ENCODE measurements at regions not wholly inside any gene's neighbourhood (a gene's known extent, or its start where the extent isn't known, plus 50 kb on each side); places are given as distances from the start of the nearest gene placed in this dataset.

DNA sequence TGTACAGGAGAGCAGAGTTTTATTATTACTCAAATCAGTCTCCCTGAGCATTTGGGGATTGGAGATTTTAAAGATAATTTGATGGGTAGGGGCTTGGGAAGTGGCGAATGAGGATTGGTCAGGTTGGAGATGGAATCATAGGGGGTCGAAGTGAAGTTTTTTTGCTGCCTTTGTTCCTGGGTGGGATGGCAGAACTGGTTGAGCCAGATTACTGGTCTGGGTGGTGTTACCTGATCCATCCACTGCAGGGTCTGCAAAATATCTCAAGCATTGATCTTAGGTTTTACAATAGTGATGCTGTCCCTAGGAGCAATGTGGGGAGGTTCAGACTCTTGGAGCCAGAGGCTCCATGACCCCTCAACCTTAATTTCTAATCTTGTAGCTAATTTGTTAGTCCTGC, 108.8 kb downstream of the BACH1 start (continued):
- TF ChIP-seq SPEN (CRISPR knock-in tag; IDR thresholded peaks at IDR 0.05; ENCODE audit: low read depth), result no peak
- no peak for TF ChIP-seq ERF (CRISPR knock-in tag; IDR thresholded peaks at IDR 0.05)
- no peak for TF ChIP-seq POLR2A (IDR thresholded peaks at IDR 0.05; ENCODE audit: insufficient read depth in 1 of 2, low read depth in 2 of 2, low read length in 2 of 2)

DNA sequence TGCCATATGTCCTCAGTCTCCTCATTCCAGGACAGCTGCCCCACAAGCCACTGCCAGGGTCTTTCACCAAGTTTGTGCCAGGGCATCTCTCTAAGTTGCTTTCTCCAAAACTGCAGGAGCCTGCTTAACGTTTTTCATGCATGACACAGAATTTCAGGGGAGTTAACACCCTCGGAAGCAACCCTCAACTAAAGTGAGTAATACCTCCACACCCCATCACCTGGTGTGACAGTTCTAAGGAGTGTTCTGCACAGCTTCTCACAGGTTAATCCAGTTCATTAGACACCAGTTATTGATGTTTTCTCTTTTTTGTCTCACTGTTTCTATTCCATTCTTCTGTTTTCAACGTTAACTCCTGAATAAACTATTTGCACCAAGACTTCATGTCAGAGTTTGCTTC, 115.0 kb downstream of the BACH1 start:
- 66% methylated on average over 3 of the region's 3 CpGs for WGBS (ENCODE audit: low lambda C conversion rate)

More for the DNA sequence above, 115.0 kb downstream of the BACH1 start:
- Histone ChIP-seq H2AFZ (ENCODE audit: low read length) (no peak overlapping the region), H3K27ac (ENCODE audit: extremely low read length, insufficient read depth, low read length) (no peak overlapping the region), H3K4me2 (ENCODE audit: low read depth, low read length) (no peak overlapping the region), H3K4me1 (ENCODE audit: insufficient read depth, low read length) (no peaks in the 10 kb centered on the region), H3K79me2 (ENCODE audit: insufficient read depth, low read length) (no peaks in the 10 kb centered on the region), H3K27me3 (ENCODE audit: control insufficient read depth in 1 of 2, insufficient read depth in 2 of 2, low read length in 2 of 2) (no peaks in the 10 kb centered on the region), H3K9me3 (ENCODE audit: low read length) (no peaks in the 10 kb centered on the region), H4K20me1 (ENCODE audit: insufficient read depth, low read length) (no peaks in the 10 kb centered on the region), H3K36me3 (replicated peaks in 1 of 2; ENCODE audit: control insufficient read depth in 1 of 2, insufficient read depth in 2 of 2, low read length in 2 of 2) (0 out of 5 replicates have a peak, but pooled peaks cover 0 to 3% of the 10 kb centered on the region in 2 experiments), H3K9ac (ENCODE audit: insufficient read depth, low read depth, low read length) (no peak overlapping the region), H3K4me3 (replicated peaks in 1 of 3; ENCODE audit: insufficient read depth in 1 of 3, low read depth in 2 of 3, low read length in 3 of 3) (no peak overlapping the region)
- ChIA-PET CTCF (ENCODE audit: low intra/inter-chr PET ratio, low total read pairs) (no interaction called here), POLR2A (no interaction called here)
- no peak for FAIRE-seq
- intact Hi-C loops (cut with micrococcal nuclease; ENCODE audit: unreplicated experiment), result no loop called here
- in situ Hi-C loops (cut with HindIII; ENCODE audit: extremely low pct_ligation_motif_present, low pct_unique_long_range_greater_than_20kb), result no loop called here
- no peak for DNase-seq (ENCODE audit: low spot score)
- BruUV-seq (replicated peaks), result no TSS peak
- TF ChIP-seq JUND (CRISPR knock-in tag; IDR thresholded peaks at IDR 0.05) (no peak), TRIM24 (CRISPR knock-in tag; IDR thresholded peaks at IDR 0.05) (no peak), TBX3 (IDR thresholded peaks at IDR 0.05; ENCODE audit: borderline replicate concordance) (no peak), RFXAP (CRISPR knock-in tag; IDR thresholded peaks at IDR 0.05; ENCODE audit: borderline replicate concordance) (no peak), SOX5 (CRISPR knock-in tag; IDR thresholded peaks at IDR 0.05; ENCODE audit: borderline replicate concordance) (no peak), ZNF558 (CRISPR knock-in tag; IDR thresholded peaks at IDR 0.05; ENCODE audit: borderline replicate concordance) (no peak), NPAS2 (CRISPR knock-in tag; IDR thresholded peaks at IDR 0.05; ENCODE audit: borderline replicate concordance) (no peak), ZNF780A (CRISPR knock-in tag; IDR thresholded peaks at IDR 0.05) (no peak), KLF12 (CRISPR knock-in tag; IDR thresholded peaks at IDR 0.05; ENCODE audit: borderline replicate concordance) (no peak), FOSL2 (CRISPR knock-in tag; IDR thresholded peaks at IDR 0.05) (no peak)
- TF ChIP-seq, protein P1, sequence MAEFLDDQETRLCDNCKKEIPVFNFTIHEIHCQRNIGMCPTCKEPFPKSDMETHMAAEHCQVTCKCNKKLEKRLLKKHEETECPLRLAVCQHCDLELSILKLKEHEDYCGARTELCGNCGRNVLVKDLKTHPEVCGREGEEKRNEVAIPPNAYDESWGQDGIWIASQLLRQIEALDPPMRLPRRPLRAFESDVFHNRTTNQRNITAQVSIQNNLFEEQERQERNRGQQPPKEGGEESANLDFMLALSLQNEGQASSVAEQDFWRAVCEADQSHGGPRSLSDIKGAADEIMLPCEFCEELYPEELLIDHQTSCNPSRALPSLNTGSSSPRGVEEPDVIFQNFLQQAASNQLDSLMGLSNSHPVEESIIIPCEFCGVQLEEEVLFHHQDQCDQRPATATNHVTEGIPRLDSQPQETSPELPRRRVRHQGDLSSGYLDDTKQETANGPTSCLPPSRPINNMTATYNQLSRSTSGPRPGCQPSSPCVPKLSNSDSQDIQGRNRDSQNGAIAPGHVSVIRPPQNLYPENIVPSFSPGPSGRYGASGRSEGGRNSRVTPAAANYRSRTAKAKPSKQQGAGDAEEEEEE (CRISPR knock-in tag; IDR thresholded peaks at IDR 0.05; ENCODE audit: borderline replicate concordance), result no peak
- TF ChIP-seq, protein P2, sequence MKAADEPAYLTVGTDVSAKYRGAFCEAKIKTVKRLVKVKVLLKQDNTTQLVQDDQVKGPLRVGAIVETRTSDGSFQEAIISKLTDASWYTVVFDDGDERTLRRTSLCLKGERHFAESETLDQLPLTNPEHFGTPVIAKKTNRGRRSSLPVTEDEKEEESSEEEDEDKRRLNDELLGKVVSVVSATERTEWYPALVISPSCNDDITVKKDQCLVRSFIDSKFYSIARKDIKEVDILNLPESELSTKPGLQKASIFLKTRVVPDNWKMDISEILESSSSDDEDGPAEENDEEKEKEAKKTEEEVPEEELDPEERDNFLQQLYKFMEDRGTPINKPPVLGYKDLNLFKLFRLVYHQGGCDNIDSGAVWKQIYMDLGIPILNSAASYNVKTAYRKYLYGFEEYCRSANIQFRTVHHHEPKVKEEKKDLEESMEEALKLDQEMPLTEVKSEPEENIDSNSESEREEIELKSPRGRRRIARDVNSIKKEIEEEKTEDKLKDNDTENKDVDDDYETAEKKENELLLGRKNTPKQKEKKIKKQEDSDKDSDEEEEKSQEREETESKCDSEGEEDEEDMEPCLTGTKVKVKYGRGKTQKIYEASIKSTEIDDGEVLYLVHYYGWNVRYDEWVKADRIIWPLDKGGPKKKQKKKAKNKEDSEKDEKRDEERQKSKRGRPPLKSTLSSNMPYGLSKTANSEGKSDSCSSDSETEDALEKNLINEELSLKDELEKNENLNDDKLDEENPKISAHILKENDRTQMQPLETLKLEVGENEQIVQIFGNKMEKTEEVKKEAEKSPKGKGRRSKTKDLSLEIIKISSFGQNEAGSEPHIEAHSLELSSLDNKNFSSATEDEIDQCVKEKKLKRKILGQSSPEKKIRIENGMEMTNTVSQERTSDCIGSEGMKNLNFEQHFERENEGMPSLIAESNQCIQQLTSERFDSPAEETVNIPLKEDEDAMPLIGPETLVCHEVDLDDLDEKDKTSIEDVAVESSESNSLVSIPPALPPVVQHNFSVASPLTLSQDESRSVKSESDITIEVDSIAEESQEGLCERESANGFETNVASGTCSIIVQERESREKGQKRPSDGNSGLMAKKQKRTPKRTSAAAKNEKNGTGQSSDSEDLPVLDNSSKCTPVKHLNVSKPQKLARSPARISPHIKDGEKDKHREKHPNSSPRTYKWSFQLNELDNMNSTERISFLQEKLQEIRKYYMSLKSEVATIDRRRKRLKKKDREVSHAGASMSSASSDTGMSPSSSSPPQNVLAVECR (CRISPR knock-in tag; IDR thresholded peaks at IDR 0.05; ENCODE audit: borderline replicate concordance), result no peak
- no peak for ATAC-seq

Measured in HepG2 (cell line).